GM13976 (cell line): ENCODE measurements at regions not wholly inside any gene's neighbourhood (a gene's known extent, or its start where the extent isn't known, plus 50 kb on each side); places are given as distances from the start of the nearest gene placed in this dataset.

Source experiments
- DNase-seq: peaks from one replicate; pipeline ENCODE4 v3.0.0; 2012; ENCODE audit warnings: low spot score
- in situ Hi-C: fragments of 300-500 bp; cut with MboI; formaldehyde crosslinking; loops from one replicate; pipeline ENCODE4 v1.12.0; 2022; ENCODE audit warnings: low sequenced_read_pairs, mixed read lengths, inconsistent platforms; ENCODE audit not compliant: unreplicated experiment
- TF ChIP-seq, protein P1 (sequence below): IDR thresholded peaks from 2 replicates; pipeline ENCODE4 v1.5.1; 2012; ENCODE audit warnings: borderline replicate concordance, mild to moderate bottlenecking; ENCODE audit not compliant: insufficient read depth; ENCODE audit errors: extremely low read depth, missing control alignments, control extremely low read depth

DNA sequence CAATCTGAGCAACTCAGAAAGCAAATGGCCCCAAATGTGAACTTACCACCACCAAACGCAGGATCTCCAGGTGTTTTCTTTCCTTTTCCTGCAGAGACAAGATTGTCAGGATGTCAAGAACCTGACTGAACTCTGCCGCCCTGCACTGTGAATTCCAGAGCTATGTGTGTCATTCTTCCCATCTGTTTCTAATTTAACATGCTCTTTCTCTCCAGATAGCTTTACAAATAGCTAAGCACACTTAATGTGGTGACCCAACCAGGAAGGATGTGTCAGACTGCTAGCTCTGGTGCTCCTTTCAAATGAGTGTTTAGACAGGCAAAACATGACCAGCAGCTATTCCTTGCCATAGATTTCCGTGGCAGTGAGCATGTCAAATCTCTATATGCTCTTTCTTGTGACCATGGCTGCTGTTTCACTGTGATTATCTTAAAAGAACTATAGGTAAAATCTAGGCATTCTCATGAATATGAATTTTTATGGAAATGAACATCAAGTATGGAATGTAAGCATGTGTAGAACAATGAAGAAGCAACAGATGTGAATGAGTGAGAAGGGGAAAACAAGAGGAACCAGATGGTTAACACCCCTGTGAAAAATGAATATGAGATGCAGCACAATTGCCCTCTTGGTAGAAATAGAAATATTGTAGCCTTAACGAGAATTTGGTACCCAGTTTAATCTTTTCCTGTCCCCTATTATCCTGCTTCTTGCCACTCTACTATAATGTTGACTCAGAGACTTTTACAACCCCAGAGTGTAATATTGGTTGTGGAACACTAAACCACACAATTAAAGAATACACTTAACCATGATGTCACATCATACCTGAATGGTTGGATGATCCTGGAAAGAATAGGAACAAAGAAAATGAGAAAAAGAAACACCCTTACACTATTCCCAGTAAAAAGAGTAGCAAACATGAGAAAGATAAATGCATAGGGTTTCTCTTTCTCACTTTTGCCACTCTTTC lies 247.8 kb upstream of the DKK2 start:
- in situ Hi-C loops, result no loop called here
- DNase-seq, result no peak
- TF ChIP-seq, protein P1, sequence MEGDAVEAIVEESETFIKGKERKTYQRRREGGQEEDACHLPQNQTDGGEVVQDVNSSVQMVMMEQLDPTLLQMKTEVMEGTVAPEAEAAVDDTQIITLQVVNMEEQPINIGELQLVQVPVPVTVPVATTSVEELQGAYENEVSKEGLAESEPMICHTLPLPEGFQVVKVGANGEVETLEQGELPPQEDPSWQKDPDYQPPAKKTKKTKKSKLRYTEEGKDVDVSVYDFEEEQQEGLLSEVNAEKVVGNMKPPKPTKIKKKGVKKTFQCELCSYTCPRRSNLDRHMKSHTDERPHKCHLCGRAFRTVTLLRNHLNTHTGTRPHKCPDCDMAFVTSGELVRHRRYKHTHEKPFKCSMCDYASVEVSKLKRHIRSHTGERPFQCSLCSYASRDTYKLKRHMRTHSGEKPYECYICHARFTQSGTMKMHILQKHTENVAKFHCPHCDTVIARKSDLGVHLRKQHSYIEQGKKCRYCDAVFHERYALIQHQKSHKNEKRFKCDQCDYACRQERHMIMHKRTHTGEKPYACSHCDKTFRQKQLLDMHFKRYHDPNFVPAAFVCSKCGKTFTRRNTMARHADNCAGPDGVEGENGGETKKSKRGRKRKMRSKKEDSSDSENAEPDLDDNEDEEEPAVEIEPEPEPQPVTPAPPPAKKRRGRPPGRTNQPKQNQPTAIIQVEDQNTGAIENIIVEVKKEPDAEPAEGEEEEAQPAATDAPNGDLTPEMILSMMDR, result no peak

DNA sequence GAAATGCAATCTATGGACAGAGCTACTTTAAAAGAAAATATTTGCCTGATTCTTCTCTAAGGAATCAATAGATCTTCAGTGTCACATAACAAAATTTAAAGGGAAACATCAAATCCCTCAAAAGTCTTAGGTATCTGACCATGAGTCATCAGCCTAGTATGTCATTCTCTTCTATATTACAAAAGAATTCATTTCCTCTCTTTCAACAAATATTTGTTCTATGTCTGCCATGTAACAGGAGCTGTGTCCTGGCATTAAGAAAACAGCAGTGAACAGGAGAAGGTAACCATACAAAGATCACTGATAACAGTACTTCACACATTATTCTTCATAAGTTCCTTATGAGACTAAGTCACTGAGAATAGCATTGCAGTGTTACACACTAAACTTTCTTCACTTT lies 243.6 kb upstream of the DKK2 start:
- no peak for DNase-seq
- in situ Hi-C loops, result no loop called here
- TF ChIP-seq, protein P1, result no peak

DNA sequence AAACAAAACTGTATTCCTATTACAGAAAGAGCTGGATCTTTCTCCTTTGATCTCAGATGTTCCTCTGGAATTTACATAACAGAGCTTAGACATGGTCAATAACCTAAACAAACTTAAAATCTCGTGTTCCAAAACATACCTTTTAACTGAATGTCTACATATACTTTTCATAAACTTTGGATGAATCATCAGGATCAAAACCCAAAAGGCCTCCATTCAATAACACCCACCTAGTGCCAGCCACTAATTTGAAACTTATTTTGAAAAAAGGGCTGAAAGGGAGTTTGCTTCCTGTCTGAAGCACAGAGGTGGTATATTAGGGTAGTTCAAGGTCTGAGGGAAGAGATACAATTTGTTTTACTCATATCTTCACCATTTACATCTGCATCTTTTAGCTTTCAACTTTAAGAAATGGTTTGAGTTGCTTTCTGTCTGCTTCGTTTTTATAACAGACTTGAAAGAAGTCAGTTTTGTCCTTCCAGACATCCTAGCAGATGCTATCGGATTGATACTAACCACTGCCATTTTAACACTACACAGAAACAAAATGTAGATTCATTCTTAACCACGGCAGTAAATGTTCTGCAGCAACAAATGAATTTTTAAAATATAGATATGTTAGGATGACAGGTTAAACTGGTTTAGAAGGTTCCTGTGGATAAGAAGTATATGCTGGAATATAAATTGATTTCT lies 242.8 kb upstream of the DKK2 start:
- DNase-seq, result no peak
- in situ Hi-C loops, result no loop called here
- TF ChIP-seq, protein P1, result no peak

DNA sequence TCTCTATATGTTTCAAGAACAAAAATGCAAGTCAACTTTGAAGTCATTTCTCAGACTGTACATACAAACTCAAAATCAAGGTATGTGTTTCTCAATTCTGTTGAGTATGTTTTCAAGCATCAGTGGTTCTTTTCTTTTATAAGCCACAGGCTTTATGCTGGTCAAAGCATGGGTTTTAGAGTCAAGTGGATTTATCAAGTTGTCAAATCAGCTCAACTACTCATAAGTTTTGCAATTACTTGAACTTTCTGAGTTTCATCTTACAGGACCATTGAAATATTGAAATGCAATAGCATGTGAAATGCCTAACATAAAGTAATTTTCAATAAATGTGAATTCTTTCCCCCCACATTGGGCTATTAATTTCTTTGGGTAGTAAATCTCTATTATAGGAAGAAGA lies 239.9 kb upstream of the DKK2 start:
- in situ Hi-C loops, result no loop called here
- DNase-seq, result no peak
- TF ChIP-seq, protein P1, result no peak

DNA sequence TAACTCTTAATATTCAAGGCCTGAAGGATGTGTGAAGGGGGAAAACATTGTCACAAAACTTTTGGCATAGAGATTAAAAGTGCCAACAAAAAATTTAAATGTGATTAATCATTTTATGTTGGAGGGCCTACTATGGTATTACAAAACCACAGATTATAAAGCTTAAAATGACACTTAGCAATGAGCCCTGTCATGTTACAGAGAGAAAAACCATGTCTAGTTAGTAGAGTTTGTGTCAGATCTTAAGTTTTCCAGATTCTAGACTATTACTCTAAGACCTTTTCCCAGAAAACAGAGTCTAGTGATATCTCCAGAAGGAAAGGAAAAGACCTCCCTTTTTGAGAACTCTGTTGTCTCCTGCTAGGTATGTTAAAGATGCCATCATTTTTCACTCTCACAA lies 239.1 kb upstream of the DKK2 start:
- in situ Hi-C loops, result no loop called here
- TF ChIP-seq, protein P1, result no peak
- DNase-seq, result no peak

DNA sequence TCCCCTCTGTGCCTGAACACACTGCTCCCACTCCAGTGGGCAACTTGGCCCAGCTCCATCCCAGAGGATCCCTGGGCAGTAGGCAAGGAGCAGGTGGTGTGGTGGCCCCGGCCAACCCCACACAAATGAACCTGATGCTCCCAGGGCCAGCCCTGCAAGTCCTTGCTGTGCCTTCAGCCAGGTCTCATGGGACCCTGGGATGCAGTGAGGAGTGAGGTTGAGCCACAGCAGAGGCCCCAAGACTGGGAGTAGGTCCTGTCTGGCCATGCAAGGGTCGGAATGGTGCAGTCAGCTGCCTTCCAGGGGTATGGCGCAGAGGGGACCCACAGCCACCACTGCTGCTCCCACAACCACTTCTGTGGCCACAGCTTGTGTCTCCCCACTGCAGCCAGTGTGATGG lies 234.5 kb upstream of the DKK2 start:
- DNase-seq, result no peak
- TF ChIP-seq, protein P1, result no peak
- in situ Hi-C loops, result no loop called here
